CD4-positive, alpha-beta T cell (primary cell): ENCODE measurements at regions not wholly inside any gene's neighbourhood (a gene's known extent, or its start where the extent isn't known, plus 50 kb on each side); places are given as distances from the start of the nearest gene placed in this dataset.

Experiments
- ATAC-seq: fragments of 200-7000 bp; cut with Tn5 transposase; one replicate; pipeline ENCODE4 v1.10.0; 2022; ENCODE audit warnings: mild to moderate bottlenecking; ENCODE audit not compliant: poor library complexity
- CTCF ChIA-PET: fragments of 350-600 bp; sonication (Branson Sonifier 250); formaldehyde crosslinking; loops from one replicate; lab custom pipeline; 2021; ENCODE audit warnings: antibody characterized with exemption, inconsistent platforms; lab: Charles Lee
- POLR2A ChIA-PET: fragments of 350-600 bp; sonication (Branson Sonifier 250); formaldehyde crosslinking; loops from one replicate; lab custom pipeline; 2021; ENCODE audit warnings: antibody characterized with exemption, inconsistent platforms; lab: Charles Lee
- DNase-seq, 14 experiments: peaks; one replicate each; pipeline ENCODE4 v3.0.0-alpha.2; 2013 to 2020; ENCODE audit warnings: mixed read lengths in 2 of 14
- H3K27ac ChIP-seq, 2 donors: one replicate each; pipeline versions ENCODE4 v1.5.1 to v1.7.0; 2013; ENCODE audit warnings: low read length in 2 of 2, low read depth in 1 of 2, mild to moderate bottlenecking in 1 of 2
- H3K27me3 ChIP-seq, 2 experiments: 1 replicate in 1 of 2; 2 replicates in 1 of 2; pipeline versions ENCODE4 v1.6.1 to v1.7.0; 2013; ENCODE audit warnings: low read length in 2 of 2, control low read depth in 1 of 2, mild to moderate bottlenecking in 1 of 2, moderate library complexity in 1 of 2; ENCODE audit not compliant: insufficient read depth in 2 of 2, control insufficient read depth in 1 of 2
- H3K36me3 ChIP-seq: one replicate; pipeline ENCODE4 v1.6.1; 2013; ENCODE audit warnings: low read length, control low read depth; ENCODE audit not compliant: insufficient read depth
- H3K4me1 ChIP-seq: one replicate; pipeline ENCODE4 v1.6.1; 2013; ENCODE audit warnings: low read length, control low read depth; ENCODE audit not compliant: insufficient read depth
- H3K4me3 ChIP-seq: one replicate; pipeline ENCODE4 v1.5.1; 2013; ENCODE audit warnings: mild to moderate bottlenecking, low read length, moderate library complexity
- H3K9me3 ChIP-seq, 2 experiments: 1 replicate in 1 of 2; 2 replicates in 1 of 2; pipeline versions ENCODE4 v1.6.1 to v1.7.0; 2013; ENCODE audit warnings: low read length in 2 of 2, mild to moderate bottlenecking in 2 of 2, control low read depth in 1 of 2, moderate library complexity in 1 of 2; ENCODE audit not compliant: control insufficient read depth in 1 of 2, insufficient read depth in 1 of 2
- H3K27ac Mint-ChIP-seq: one replicate; pipeline ENCODE4 v1.8.0; 2020; ENCODE audit warnings: mixed read lengths
- H3K27me3 Mint-ChIP-seq: one replicate; pipeline ENCODE4 v1.8.0; 2021; ENCODE audit warnings: mixed read lengths
- H3K36me3 Mint-ChIP-seq: one replicate; pipeline ENCODE4 v1.8.0; 2021; ENCODE audit warnings: low read depth, mixed read lengths
- H3K4me1 Mint-ChIP-seq: one replicate; pipeline ENCODE4 v1.8.0; 2021; ENCODE audit warnings: low read depth, mixed read lengths
- H3K4me3 Mint-ChIP-seq: one replicate; pipeline ENCODE4 v1.8.0; 2020; ENCODE audit warnings: mild to moderate bottlenecking, mixed read lengths
- H3K9me3 Mint-ChIP-seq: one replicate; pipeline ENCODE4 v1.8.0; 2020; ENCODE audit warnings: mixed read lengths
- CTCF ChIP-seq: fragments of 200-600 bp; IDR thresholded peaks from one replicate; pipeline ENCODE4 v1.8.0; 2022; ENCODE audit warnings: antibody characterized with exemption, mild to moderate bottlenecking
- intact Hi-C, 2 experiments: fragments of 100-400 bp; cut with DNase I in 1 of 2; cut with micrococcal nuclease in 1 of 2; formaldehyde crosslinking; loops; one replicate each; pipeline versions ENCODE4 v1.15.1 to v1.9.0; 2023 to 2025; cut with DNase I, micrococcal nuclease

GRCh38 chr5:90096415-90097081, 313.0 kb downstream of the CETN3 start:
- Mint-ChIP-seq H3K27ac (no peak overlapping the region), H3K36me3 (no peaks in the 10 kb centered on the region), H3K9me3 (no peaks in the 10 kb centered on the region), H3K4me3 (no peak overlapping the region), H3K27me3 (no peaks in the 10 kb centered on the region), H3K4me1 (no peaks in the 10 kb centered on the region)
- intact Hi-C loops: no loop called here
- ChIA-PET CTCF (no interaction called here), POLR2A (no interaction called here)
- Histone ChIP-seq H3K4me3 (no peak overlapping the region), H3K27me3 (no peaks in the 10 kb centered on the region), H3K36me3 (no peaks in the 10 kb centered on the region), H3K9me3 (peaks cover 0 to 7% of the 10 kb centered on the region in 2 experiments), H3K27ac (no peak overlapping the region), H3K4me1 (no peaks in the 10 kb centered on the region)
- no peak for TF ChIP-seq CTCF
- peak in 1 of 14 experiments; percentile 4 for DNase-seq
- no peak for ATAC-seq

- no peaks in the 10 kb centered on the region for H3K9me3 Mint-ChIP-seq
Measured at GRCh38 chr5:90095292-90096060, 314.1 kb downstream of the CETN3 start.

More at GRCh38 chr5:90095292-90096060, 314.1 kb downstream of the CETN3 start:
- Mint-ChIP-seq H3K27ac (no peak overlapping the region), H3K4me3 (no peak overlapping the region), H3K27me3 (no peaks in the 10 kb centered on the region), H3K4me1 (no peaks in the 10 kb centered on the region), H3K36me3 (no peaks in the 10 kb centered on the region)
- intact Hi-C loops: no loop called here
- H3K36me3 ChIP-seq: no peaks in the 10 kb centered on the region
- no peak for DNase-seq
- H3K4me3 ChIP-seq: no peak overlapping the region
- no peaks in the 10 kb centered on the region for H3K27me3 ChIP-seq
- peaks cover 0 to 5% of the 10 kb centered on the region in 2 experiments for H3K9me3 ChIP-seq
- ChIA-PET POLR2A (no interaction called here), CTCF (no interaction called here)
- H3K27ac ChIP-seq: no peak overlapping the region
- no peak for TF ChIP-seq CTCF
- no peak for ATAC-seq
- H3K4me1 ChIP-seq: no peaks in the 10 kb centered on the region
